Natural killer cell (primary cell): ENCODE measurements at regions not wholly inside any gene's neighbourhood (a gene's known extent, or its start where the extent isn't known, plus 50 kb on each side); places are given as distances from the start of the nearest gene placed in this dataset.

Experiments
- ATAC-seq, 3 donors: fragments of 150-1000 bp in 2 of 3; fragments of 200-7000 bp in 1 of 3; cut with Tn5 transposase; 1 replicate in 1 of 3; 2 replicates in 2 of 3; pipeline ENCODE4 v1.10.0; 2021; ENCODE audit warnings: mild to moderate bottlenecking in 2 of 3, moderate library complexity in 2 of 3
- DNase-seq, 2 donors: peaks; one replicate each; pipeline versions ENCODE4 v3.0.0 to v3.0.0-alpha.2; 2013 to 2021; ENCODE audit warnings: mixed read lengths in 1 of 2
- H3K27ac ChIP-seq: one replicate; pipeline ENCODE4 v1.5.1; 2013; ENCODE audit warnings: mild to moderate bottlenecking, low read length
- H3K27me3 ChIP-seq: one replicate; pipeline ENCODE4 v1.6.1; 2013; ENCODE audit warnings: low read length; ENCODE audit not compliant: control insufficient read depth, insufficient read depth
- H3K36me3 ChIP-seq: one replicate; pipeline ENCODE4 v1.6.1; 2013; ENCODE audit warnings: low read length; ENCODE audit not compliant: control insufficient read depth, insufficient read depth
- H3K4me1 ChIP-seq: one replicate; pipeline ENCODE4 v1.6.1; 2013; ENCODE audit warnings: low read length; ENCODE audit not compliant: control insufficient read depth, insufficient read depth
- H3K4me3 ChIP-seq: one replicate; pipeline ENCODE4 v1.5.1; 2013; ENCODE audit warnings: low read length
- H3K9me3 ChIP-seq: one replicate; pipeline ENCODE4 v1.6.1; 2013; ENCODE audit warnings: low read length; ENCODE audit not compliant: control insufficient read depth, insufficient read depth
- H3K27ac Mint-ChIP-seq, 2 donors: one replicate each; pipeline ENCODE4 v1.8.0; 2022; ENCODE audit warnings: mild to moderate bottlenecking in 2 of 2, mixed read lengths in 2 of 2, moderate library complexity in 1 of 2
- H3K27me3 Mint-ChIP-seq, 2 donors: one replicate each; pipeline ENCODE4 v1.8.0; 2022; ENCODE audit warnings: low read depth in 2 of 2, mixed read lengths in 2 of 2
- H3K36me3 Mint-ChIP-seq: one replicate; pipeline ENCODE4 v1.8.0; 2022; ENCODE audit warnings: mixed read lengths
- H3K4me1 Mint-ChIP-seq, 2 donors: one replicate each; pipeline ENCODE4 v1.8.0; 2022; ENCODE audit warnings: mixed read lengths in 2 of 2
- H3K4me3 Mint-ChIP-seq: one replicate; pipeline ENCODE4 v1.8.0; 2022; ENCODE audit warnings: mild to moderate bottlenecking, moderate library complexity, mixed read lengths
- H3K9me3 Mint-ChIP-seq, 2 donors: one replicate each; pipeline ENCODE4 v1.8.0; 2022; ENCODE audit warnings: mixed read lengths in 2 of 2
- WGBS: methylation state at CpG from one replicate; pipeline ENCODE4 v1.1.7; 2013; ENCODE audit warnings: missing lambda C conversion rate; ENCODE audit not compliant: insufficient coverage; 5-methylcytosine and 5-hydroxymethylcytosine counted together
- intact Hi-C: fragments of 100-400 bp; cut with micrococcal nuclease; formaldehyde crosslinking; loops from one replicate; pipeline ENCODE4 v1.14.2; 2022
- TF ChIP-seq, protein P1 (sequence below): fragments of 200-600 bp; IDR thresholded peaks from one replicate; pipeline ENCODE4 v1.8.0; 2022; ENCODE audit warnings: antibody characterized with exemption

DNA sequence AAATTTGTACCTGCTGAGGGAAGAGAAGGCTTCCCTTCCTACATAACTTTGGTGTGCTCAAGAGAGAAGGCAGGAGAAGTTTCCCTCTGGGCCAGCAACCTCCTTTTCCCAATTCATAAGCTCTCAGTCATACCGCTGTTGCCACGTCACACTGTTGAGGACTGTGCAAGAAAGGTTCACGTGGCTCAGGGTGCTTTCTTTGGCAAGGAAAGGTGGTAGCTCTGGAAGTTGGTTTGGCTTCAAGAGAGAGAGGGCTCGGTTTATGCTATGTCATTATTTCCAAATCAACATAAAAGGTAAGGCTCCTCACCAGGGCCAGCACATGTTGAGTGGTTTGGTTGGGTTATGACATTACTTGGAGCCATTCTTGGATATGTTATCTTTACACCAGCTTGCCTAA is 77.3 kb downstream of the TNFSF18 start:
- Histone ChIP-seq H3K36me3 (no peaks in the 10 kb centered on the region), H3K4me1 (no peaks in the 10 kb centered on the region), H3K4me3 (no peak overlapping the region), H3K27me3 (no peaks in the 10 kb centered on the region), H3K27ac (no peak overlapping the region), H3K9me3 (no peaks in the 10 kb centered on the region)
- H3K9me3 Mint-ChIP-seq: no peaks in the 10 kb centered on the region
- 87% methylated on average over 3 of the region's 4 CpGs for WGBS
- no peaks in the 10 kb centered on the region for H3K27me3 Mint-ChIP-seq
- no peak overlapping the region for H3K4me3 Mint-ChIP-seq
- no peaks in the 10 kb centered on the region for H3K36me3 Mint-ChIP-seq
- ATAC-seq (no peak), DNase-seq (no peak)
- no peak overlapping the region for H3K27ac Mint-ChIP-seq
- no peaks in the 10 kb centered on the region for H3K4me1 Mint-ChIP-seq
- TF ChIP-seq, protein P1, sequence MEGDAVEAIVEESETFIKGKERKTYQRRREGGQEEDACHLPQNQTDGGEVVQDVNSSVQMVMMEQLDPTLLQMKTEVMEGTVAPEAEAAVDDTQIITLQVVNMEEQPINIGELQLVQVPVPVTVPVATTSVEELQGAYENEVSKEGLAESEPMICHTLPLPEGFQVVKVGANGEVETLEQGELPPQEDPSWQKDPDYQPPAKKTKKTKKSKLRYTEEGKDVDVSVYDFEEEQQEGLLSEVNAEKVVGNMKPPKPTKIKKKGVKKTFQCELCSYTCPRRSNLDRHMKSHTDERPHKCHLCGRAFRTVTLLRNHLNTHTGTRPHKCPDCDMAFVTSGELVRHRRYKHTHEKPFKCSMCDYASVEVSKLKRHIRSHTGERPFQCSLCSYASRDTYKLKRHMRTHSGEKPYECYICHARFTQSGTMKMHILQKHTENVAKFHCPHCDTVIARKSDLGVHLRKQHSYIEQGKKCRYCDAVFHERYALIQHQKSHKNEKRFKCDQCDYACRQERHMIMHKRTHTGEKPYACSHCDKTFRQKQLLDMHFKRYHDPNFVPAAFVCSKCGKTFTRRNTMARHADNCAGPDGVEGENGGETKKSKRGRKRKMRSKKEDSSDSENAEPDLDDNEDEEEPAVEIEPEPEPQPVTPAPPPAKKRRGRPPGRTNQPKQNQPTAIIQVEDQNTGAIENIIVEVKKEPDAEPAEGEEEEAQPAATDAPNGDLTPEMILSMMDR: no peak
- intact Hi-C loops: no loop called here

DNA sequence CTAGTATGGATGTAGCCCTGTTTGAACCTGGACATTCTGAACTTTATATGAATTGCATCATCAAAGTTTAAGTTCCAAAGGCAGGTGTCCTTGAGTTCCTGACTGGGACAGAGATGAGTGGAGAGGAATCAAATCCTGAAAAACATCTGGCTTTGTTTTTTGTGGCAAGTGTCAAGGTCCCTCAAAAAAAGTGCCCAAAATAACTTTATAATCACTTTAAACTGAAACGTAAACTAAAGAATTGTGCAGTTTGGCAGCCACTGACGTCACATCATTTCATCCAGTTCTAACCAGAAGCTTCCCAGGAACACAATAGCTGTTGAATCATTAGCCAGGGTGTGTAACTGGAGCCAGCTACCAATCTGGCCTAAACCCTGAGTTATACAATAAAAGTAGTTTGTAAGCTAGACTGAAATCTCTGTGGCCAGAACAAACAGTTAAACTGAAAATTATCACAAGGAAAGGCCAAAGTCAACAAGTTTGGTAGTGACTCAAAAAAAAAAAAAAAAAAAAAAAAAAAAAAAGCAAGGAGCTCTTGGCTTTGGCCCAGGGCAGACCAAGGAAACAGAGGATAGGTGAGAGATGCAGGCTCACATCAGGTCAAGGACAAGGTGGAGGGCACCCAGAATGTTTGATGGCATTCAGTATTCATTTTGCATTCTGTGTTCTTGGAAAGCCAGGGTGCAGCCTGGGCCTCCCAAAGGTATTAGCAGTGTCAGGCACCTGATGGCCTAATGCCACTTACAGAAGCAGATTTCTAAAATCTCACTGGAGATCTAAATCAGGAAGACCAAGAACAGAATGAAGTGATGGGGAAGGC is 74.3 kb downstream of the TNFSF18 start:
- H3K36me3 ChIP-seq: no peaks in the 10 kb centered on the region
- intact Hi-C loops: no loop called here
- H3K27me3 ChIP-seq: no peaks in the 10 kb centered on the region
- no peak overlapping the region for H3K27ac Mint-ChIP-seq
- no peaks in the 10 kb centered on the region for H3K9me3 Mint-ChIP-seq
- DNase-seq (no peak), ATAC-seq (no peak)
- 84% methylated on average over 2 of the region's 2 CpGs for WGBS
- no peaks in the 10 kb centered on the region for H3K9me3 ChIP-seq
- H3K27me3 Mint-ChIP-seq: no peaks in the 10 kb centered on the region
- H3K4me3 ChIP-seq: no peak overlapping the region
- H3K4me1 ChIP-seq: no peaks in the 10 kb centered on the region
- no peaks in the 10 kb centered on the region for H3K4me1 Mint-ChIP-seq
- H3K27ac ChIP-seq: no peak overlapping the region
- no peak overlapping the region for H3K4me3 Mint-ChIP-seq
- no peaks in the 10 kb centered on the region for H3K36me3 Mint-ChIP-seq
- TF ChIP-seq, protein P1: no peak

DNA sequence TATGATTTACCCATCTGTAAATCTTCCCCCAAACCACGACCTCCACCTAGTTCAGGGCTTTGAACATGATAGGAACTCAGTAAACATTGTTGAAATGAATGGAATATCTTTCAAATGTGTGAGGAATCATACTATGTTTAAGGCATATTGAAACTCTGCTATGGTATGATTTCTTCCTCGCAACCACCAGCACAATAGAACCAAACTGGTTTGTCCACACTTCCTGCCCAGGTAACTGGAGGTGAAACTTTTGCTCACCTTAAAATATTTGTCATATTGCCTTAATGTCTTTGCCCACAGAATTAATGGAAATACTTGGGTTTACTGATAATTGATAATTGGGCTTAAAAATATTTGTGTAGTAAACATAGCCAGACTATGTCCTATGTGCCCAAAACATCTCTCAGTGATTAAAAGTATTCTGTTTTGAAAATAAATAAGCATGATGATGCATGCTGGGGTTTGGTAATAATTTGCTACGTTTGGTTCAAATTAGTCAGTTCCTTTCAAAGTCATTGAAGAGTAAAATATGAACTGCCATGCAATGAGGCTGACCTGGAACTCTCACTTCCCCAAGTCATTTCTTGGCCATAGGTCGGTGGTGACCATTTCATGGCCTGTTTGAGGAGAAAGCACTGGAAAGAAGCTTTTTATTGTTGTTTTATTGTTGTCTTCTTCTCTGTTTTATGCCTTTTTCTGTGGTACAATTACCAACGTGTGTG is 73.3 kb downstream of the TNFSF18 start:
- H3K9me3 Mint-ChIP-seq: no peaks in the 10 kb centered on the region
- DNase-seq (no peak), ATAC-seq (no peak)
- no peaks in the 10 kb centered on the region for H3K4me1 Mint-ChIP-seq
- intact Hi-C loops: no loop called here
- Histone ChIP-seq H3K9me3 (no peaks in the 10 kb centered on the region), H3K4me1 (no peaks in the 10 kb centered on the region), H3K27ac (no peak overlapping the region), H3K27me3 (no peaks in the 10 kb centered on the region), H3K36me3 (no peaks in the 10 kb centered on the region), H3K4me3 (no peak overlapping the region)
- no peak overlapping the region for H3K4me3 Mint-ChIP-seq
- H3K27ac Mint-ChIP-seq: no peak overlapping the region
- H3K27me3 Mint-ChIP-seq: no peaks in the 10 kb centered on the region
- TF ChIP-seq, protein P1: no peak
- WGBS: 44% methylated on average over 2 of the region's 5 CpGs
- no peaks in the 10 kb centered on the region for H3K36me3 Mint-ChIP-seq
